Mesothelial cell of epicardium (in vitro differentiated cells): ENCODE measurements at regions not wholly inside any gene's neighbourhood (a gene's known extent, or its start where the extent isn't known, plus 50 kb on each side); places are given as distances from the start of the nearest gene placed in this dataset.
"Not testable (repeated sequence)": the region's sequence is repeated elsewhere in the genome, so short reads cannot be mapped to it uniquely, and the experiment has no call there.

ENCODE experiments used
- DNase-seq, 2 experiments: peaks; one replicate each; pipeline ENCODE4 v3.0.0; 2021; ENCODE audit warnings: low spot score in 2 of 2; ENCODE audit not compliant: unreplicated experiment in 2 of 2
- H3K27ac Mint-ChIP-seq: 2 replicates; pipeline ENCODE4 v1.8.0; 2021; ENCODE audit warnings: mixed read lengths
- H3K27me3 Mint-ChIP-seq: 2 replicates; pipeline ENCODE4 v1.8.0; 2021; ENCODE audit warnings: low read depth, mixed read lengths
- H3K36me3 Mint-ChIP-seq: 2 replicates; pipeline ENCODE4 v1.8.0; 2021; ENCODE audit warnings: mixed read lengths
- H3K4me1 Mint-ChIP-seq: 2 replicates; pipeline ENCODE4 v1.8.0; 2021; ENCODE audit warnings: mixed read lengths
- H3K4me3 Mint-ChIP-seq: 2 replicates; pipeline ENCODE4 v1.8.0; 2021; ENCODE audit warnings: mild to moderate bottlenecking, moderate library complexity, mixed read lengths
- H3K9me3 Mint-ChIP-seq: 2 replicates; pipeline ENCODE4 v1.8.0; 2021; ENCODE audit warnings: mixed read lengths
- TF ChIP-seq, protein P1 (sequence below): fragments of 200-600 bp; sonication (generic); IDR thresholded peaks from one replicate; pipeline ENCODE4 v1.5.0; 2021; ENCODE audit warnings: antibody characterized with exemption; ENCODE audit not compliant: unreplicated experiment

DNA sequence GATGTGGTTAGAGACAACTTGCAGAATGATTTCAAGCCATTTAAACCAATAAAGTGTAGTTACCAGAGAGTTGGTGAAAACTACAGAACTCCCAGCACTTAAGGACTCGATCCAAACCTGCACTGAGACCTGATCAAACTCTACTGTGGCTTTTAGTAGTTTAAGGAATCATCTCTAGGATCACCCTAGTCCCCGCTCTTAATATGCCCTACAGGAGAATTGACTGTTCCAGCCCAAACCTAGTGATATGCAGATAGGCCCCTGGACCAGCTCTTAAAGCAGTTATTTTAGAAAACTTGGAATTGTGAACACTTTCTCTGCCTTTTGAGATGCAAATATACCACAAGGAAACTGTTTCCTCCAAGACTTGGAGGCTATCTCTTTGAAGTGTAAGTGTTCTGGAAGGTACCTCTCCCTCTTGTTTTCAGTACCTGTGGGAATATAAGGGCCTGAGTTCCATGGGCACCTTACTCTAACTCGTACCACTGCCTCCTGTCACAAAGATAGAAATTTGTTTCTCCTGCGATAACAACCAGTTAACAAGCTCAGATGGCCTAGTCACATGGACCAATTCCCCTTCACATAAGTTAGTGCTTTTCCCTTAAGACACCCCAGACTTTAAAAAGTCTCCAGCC lies 1367.2 kb upstream of the SLC39A10 start:
- H3K4me3 Mint-ChIP-seq, result no peak overlapping the region
- TF ChIP-seq, protein P1, sequence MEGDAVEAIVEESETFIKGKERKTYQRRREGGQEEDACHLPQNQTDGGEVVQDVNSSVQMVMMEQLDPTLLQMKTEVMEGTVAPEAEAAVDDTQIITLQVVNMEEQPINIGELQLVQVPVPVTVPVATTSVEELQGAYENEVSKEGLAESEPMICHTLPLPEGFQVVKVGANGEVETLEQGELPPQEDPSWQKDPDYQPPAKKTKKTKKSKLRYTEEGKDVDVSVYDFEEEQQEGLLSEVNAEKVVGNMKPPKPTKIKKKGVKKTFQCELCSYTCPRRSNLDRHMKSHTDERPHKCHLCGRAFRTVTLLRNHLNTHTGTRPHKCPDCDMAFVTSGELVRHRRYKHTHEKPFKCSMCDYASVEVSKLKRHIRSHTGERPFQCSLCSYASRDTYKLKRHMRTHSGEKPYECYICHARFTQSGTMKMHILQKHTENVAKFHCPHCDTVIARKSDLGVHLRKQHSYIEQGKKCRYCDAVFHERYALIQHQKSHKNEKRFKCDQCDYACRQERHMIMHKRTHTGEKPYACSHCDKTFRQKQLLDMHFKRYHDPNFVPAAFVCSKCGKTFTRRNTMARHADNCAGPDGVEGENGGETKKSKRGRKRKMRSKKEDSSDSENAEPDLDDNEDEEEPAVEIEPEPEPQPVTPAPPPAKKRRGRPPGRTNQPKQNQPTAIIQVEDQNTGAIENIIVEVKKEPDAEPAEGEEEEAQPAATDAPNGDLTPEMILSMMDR, result no peak
- no peaks in the 10 kb centered on the region for H3K4me1 Mint-ChIP-seq
- H3K9me3 Mint-ChIP-seq, result peaks cover 3% of the 10 kb centered on the region
- H3K36me3 Mint-ChIP-seq, result no peaks in the 10 kb centered on the region
- no peak for DNase-seq
- no peak overlapping the region for H3K27ac Mint-ChIP-seq
- no peaks in the 10 kb centered on the region for H3K27me3 Mint-ChIP-seq

DNA sequence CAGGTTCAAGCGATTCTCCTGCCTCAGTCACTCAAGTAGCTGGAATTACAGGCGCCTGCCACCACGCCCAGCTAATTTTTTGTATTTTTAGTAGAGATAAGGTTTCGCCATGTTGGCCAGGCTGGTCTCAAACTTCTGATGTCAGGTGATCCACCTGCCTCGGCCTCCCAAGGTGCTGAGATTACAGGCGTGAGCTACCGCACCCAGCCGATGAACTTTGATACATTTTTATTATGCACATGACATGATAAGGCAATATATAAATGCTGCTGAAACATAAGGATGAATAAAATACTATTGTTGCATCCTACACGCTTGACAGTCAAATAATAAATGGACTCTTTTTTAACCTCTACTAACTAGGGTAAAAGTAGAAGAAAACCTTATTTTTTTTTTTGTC lies 1380.4 kb upstream of the SLC39A10 start:
- H3K9me3 Mint-ChIP-seq, H3K4me3 Mint-ChIP-seq, H3K36me3 Mint-ChIP-seq, H3K27me3 Mint-ChIP-seq, H3K27ac Mint-ChIP-seq, H3K4me1 Mint-ChIP-seq, DNase-seq: not testable (repeated sequence)

DNA sequence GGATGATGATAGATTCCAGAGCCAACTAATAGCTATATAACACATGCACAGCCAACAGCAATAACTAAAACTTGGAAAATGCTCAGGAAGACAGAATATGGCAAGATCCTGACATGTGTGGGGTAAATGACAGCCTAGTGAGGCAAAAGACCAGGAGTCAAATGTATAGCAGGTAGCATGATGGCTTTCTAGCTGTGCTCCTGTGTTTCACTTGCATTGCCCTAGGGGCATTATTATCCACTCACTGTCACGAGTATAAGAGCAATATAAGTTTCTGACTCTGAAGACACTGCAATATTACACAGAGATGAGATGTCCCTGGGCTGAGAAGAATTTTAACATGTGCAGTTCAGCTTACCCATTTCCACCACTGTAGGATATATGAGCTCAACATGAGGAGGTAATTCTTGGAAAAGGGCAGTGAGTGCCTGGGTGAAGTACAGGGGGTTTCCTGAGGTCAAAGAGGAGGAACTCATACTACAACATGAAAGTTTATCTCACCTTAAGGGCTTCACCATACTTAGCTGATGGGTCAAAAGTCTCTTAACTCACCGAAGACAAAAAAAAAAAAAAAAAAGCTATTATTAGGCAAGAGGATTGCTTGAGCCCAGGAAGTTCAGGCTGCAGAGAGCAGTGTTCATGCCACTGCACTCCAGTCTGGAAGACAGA lies 1385.6 kb upstream of the SLC39A10 start:
- no peak overlapping the region for H3K4me3 Mint-ChIP-seq
- H3K27ac Mint-ChIP-seq, result no peak overlapping the region
- TF ChIP-seq, protein P1, result no peak
- H3K27me3 Mint-ChIP-seq, result no peaks in the 10 kb centered on the region
- peaks cover 20% of the 10 kb centered on the region for H3K4me1 Mint-ChIP-seq
- no peak for DNase-seq
- no peaks in the 10 kb centered on the region for H3K9me3 Mint-ChIP-seq
- no peaks in the 10 kb centered on the region for H3K36me3 Mint-ChIP-seq

DNA sequence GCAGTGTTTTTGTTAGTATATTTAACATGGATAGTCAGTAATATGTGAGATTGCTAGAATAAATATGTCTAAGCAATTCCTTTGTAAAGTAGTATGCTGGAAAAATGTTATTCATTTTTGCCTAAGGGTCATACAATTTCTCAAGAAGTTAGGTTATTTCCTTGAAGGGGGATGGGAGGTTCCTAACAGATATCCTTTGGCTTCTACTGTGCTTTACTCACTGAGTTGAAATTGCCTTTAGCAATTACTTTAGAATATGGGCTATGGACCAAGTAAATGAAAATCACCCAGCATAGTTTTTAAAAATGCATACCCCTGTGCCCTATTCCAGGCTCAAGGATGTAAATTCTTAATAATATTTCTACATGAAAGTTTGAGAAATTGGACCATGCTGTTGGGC lies 1386.4 kb upstream of the SLC39A10 start:
- no peaks in the 10 kb centered on the region for H3K36me3 Mint-ChIP-seq
- no peak overlapping the region for H3K27ac Mint-ChIP-seq
- no peak overlapping the region for H3K4me3 Mint-ChIP-seq
- no peaks in the 10 kb centered on the region for H3K27me3 Mint-ChIP-seq
- TF ChIP-seq, protein P1, result no peak
- no peaks in the 10 kb centered on the region for H3K9me3 Mint-ChIP-seq
- DNase-seq, result no peak
- H3K4me1 Mint-ChIP-seq, result peaks cover 20% of the 10 kb centered on the region

DNA sequence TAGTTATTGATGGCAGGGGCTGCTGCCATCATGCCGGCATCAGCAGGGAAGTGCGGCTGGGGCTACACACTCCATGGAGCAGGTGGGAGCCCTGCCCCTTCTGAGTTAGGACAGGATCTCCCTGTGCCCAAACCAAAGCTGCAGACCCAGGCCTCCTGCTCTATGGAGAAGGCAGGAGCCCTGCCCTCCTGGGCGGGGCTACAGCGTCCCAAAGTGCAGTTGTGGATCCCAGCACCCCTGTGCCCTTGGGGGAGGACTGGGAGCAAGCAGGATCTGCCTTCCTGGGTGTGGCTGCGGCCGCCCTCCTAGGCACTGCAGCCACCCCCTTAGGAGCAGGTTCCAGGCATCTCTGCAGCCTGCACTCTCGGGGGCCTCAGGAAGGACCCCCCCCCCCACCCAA lies 1392.4 kb upstream of the SLC39A10 start:
- no peaks in the 10 kb centered on the region for H3K9me3 Mint-ChIP-seq
- peaks cover 16% of the 10 kb centered on the region for H3K4me1 Mint-ChIP-seq
- TF ChIP-seq, protein P1, result no peak
- H3K36me3 Mint-ChIP-seq, result no peaks in the 10 kb centered on the region
- no peaks in the 10 kb centered on the region for H3K27me3 Mint-ChIP-seq
- no peak overlapping the region for H3K4me3 Mint-ChIP-seq
- H3K27ac Mint-ChIP-seq, result no peak overlapping the region
- no peak for DNase-seq

DNA sequence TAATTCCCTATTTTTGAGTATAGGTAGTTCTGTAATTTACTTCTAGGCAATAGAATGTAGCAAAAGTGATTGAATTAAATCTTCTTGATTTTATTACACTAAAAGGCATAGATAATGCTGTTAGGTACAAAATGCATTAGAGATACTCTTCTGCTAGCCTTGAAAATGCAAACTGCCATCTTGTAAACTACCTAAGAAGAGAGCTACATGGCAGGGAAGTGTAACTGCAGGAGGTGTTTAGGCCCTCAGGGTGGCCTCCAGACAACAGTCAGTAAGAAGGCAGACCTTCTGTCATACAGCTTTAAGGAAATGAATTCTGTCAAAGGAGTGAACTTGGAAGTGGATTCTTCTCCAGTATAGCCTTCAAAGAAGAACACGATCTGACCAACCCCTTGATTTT lies 1396.8 kb upstream of the SLC39A10 start:
- Mint-ChIP-seq H3K4me3 (no peak overlapping the region), H3K27ac (no peak overlapping the region), H3K9me3 (no peaks in the 10 kb centered on the region), H3K36me3 (no peaks in the 10 kb centered on the region), H3K27me3 (no peaks in the 10 kb centered on the region), H3K4me1 (peaks cover 5% of the 10 kb centered on the region)
- no peak for DNase-seq
- TF ChIP-seq, protein P1, result no peak
